ENCODE measurements at regions not wholly inside any gene's neighbourhood (a gene's known extent, or its start where the extent isn't known, plus 50 kb on each side); places are given as distances from the start of the nearest gene placed in this dataset.

DNA sequence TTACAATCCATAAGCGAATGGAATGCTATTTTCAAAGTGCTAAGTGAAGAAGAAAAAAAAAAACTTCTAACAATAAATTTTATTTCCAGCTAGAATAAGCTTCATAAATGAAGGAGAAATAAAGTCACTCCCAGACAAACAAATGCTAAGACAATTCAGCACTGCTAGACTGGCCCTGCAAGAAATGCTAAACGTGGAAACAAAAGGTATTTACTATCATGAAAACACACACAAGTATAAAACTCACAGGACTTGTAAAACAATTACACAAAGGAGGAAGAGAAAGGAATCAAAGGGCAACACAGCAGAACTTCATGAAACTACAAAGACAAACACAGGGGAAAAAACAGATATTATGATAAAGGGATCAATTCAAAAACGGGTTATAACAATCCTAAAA is 85.8 kb upstream of the NELL2 start:
- intact Hi-C loops (cut with micrococcal nuclease) = no loop called here
- ATAC-seq = no peak

DNA sequence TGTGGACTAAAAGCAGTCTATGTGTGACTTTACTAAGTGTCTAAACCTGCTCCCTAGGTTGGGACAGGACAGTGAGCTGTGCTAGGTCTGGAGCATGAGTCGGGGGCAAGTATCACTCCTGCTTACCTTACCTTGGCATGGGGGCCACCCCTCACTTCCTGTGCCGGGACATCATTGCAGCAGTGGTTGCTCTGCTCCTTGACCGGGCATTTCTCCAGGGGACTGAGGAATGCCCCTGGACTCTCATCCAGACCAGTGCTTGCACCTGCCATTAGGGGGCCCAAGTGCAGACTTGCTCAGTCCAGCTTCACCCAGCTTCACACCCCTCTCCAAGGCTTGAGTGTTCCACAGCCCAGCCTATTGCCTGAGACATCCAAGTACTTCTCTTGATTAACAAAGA is 84.7 kb upstream of the NELL2 start:
- DNase-seq = no peak
- intact Hi-C loops (cut with micrococcal nuclease) = no loop called here
- ATAC-seq = no peak

More for the DNA sequence above, 85.8 kb upstream of the NELL2 start:
- no peak for DNase-seq

DNA sequence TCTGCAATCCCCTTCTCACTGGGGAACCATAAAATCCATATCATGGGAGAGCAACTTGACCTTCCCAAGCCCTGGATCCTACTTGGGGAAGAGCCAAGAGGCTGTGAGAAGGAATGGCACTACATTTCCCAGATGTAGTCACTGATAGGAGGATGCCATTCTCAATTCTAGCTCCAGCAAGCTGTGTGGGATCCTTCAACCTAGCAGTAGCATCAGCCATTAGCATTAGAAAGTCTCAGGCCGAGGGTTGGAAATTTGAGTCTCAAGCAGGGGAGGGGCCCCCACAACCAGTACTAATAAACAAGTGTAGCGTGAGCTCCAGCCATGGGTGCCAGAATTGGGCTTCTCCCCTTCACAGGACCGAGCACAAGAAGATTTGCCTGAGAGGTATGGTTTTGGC is 84.3 kb upstream of the NELL2 start:
- ATAC-seq = no peak
- intact Hi-C loops (cut with micrococcal nuclease) = no loop called here
- no peak for DNase-seq

DNA sequence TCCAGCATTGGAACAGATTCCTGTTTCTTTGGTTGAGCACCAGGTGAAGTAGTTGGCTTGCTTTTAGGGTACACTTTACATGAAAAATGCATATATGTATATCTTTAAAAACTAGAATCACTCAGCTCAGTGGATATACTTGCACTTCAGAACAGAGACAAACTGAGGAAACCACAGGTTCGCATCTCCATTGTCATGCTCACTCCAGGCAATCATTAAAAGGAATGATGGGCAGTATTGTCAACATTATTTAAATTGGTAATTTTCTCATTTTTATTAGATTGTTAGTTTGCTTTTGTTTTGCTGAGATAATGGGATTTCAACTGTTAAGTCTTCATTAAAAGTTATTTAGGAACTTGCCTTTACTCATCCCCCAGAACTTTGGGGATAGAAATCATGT is 71.0 kb upstream of the NELL2 start:
- intact Hi-C loops (cut with micrococcal nuclease) = no loop called here
- ATAC-seq (no peak), DNase-seq (no peak)

DNA sequence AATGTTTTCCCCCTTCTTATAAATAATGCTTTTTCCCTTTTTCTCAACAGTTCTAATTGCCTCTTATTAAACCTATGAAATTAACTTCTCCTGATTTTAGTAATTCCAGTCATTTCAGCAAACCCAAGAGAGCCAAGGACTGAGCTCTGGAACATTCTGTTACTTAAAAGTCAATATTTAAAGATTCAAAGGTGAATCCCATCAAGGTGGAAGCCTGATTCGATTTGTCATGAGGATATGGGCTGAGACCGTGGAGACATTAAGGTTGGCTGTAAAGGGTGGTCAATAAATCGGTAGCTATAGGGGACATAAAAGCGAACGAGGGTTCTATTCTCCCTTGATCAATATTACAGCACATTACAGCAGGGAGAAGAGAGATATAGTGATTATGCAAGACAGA is 66.6 kb upstream of the NELL2 start:
- ATAC-seq (no peak), DNase-seq (no peak)
- intact Hi-C loops (cut with micrococcal nuclease) = no loop called here

DNA sequence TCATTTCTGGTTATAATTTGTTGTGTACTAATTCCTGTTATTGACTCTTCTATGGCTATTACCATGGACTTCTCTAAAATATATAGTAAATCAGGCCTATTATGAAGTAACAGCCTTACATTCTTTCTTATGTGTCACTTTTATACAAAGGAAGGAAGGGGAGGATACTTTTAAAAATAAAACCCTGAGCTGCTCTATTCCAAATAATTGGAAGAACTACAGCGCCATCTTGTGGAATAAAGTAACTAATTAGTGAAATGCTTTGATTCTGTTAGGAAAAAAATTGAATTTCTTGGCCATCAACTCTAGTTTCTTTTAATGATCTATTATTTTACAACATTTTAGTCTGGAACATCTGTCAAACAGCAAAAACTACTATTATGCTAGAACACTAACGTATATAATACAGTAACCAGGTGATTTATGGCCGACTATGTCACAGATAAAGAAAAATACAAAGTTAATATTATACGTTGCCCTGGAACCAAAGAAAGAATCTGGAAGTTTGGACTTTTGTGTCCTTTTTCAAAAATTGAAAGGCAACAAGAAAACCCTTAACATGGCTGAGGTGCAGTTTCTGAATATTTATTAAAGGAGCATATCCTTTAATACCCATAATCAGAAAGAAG is 55.0 kb upstream of the NELL2 start:
- DNase-seq = no peak
- peak; percentile 23 for ATAC-seq
- intact Hi-C loops (cut with micrococcal nuclease) = no loop called here

DNA sequence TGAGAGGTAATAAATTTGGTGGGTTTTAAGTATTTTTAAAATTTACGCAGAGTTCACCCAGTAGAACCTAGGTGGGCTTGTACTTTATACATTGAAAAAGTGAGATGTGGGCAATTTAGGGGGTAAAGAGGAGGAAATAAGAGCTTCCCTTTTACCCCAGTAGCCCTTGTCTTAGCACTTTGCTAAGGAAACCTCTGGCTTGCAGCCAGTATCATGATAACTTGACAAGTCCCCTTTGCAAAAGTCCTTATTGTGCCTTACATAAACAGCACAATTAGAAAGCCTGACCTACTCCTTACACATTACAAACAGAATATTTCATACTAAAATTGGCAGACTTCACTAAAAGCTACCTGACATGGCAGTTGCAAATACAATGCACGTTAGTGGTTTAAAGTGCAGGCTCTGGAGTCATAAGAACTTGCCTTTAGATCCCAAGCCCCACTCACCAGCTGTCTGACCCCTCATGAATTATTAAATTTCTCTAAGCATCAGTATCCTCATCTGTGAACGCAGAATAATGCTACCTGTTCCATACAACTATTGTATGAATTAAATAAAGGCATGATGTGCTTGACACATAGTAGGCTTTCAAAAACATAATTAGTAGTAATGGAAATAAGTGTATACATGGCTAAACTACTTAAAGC is 53.2 kb upstream of the NELL2 start:
- ATAC-seq (no peak), DNase-seq (no peak)
- intact Hi-C loops (cut with micrococcal nuclease) = loop anchor here (10.0 kb wide), 1 partner anchor 915 kb away; no protein-coding TSS in a partner anchor

Measured in left ventricle myocardium superior (tissue), 1 donor.